Stomach (tissue), 4 donors: ENCODE measurements at regions not wholly inside any gene's neighbourhood (a gene's known extent, or its start where the extent isn't known, plus 50 kb on each side); places are given as distances from the start of the nearest gene placed in this dataset.

Source experiments
- CTCF ChIP-seq, 7 experiments: fragments of 450-650 bp in 4 of 7; fragments of 200-600 bp in 3 of 7; sonication (generic) in 3 of 7; IDR thresholded peaks; one replicate each; pipeline ENCODE4 v1.5.1; 2016 to 2019; ENCODE audit warnings: antibody characterized with exemption in 7 of 7, control low read depth in 2 of 7, mild to moderate bottlenecking in 1 of 7
- POLR2A ChIP-seq, 4 donors: fragments of 450-650 bp; IDR thresholded peaks; one replicate each; pipeline ENCODE4 v1.6.1; 2016; ENCODE audit warnings: antibody characterized with exemption in 4 of 4, control low read depth in 2 of 4, mild to moderate bottlenecking in 1 of 4, moderate library complexity in 1 of 4

- no peak for TF ChIP-seq CTCF (IDR thresholded peaks at IDR 0.05)
- TF ChIP-seq POLR2A (IDR thresholded peaks at IDR 0.05) = no peak
Measured at GRCh38 chr14:98700748-98701147, 571.2 kb downstream of the BCL11B start.
